ACC112 (cell line): ENCODE measurements at regions not wholly inside any gene's neighbourhood (a gene's known extent, or its start where the extent isn't known, plus 50 kb on each side); places are given as distances from the start of the nearest gene placed in this dataset.
"Not testable (repeated sequence)": the region's sequence is repeated elsewhere in the genome, so short reads cannot be mapped to it uniquely, and the experiment has no call there.

Source experiments
- H2AFZ ChIP-seq: fragments of 200-600 bp; sonication (generic); one replicate; pipeline ENCODE4 v1.6.0; 2017; ENCODE audit warnings: antibody characterized with exemption, low read length; ENCODE audit not compliant: unreplicated experiment
- H3K27ac ChIP-seq: fragments of 200-600 bp; sonication (generic); 2 replicates; pipeline ENCODE4 v1.5.1; 2014; ENCODE audit warnings: low read depth, mild to moderate bottlenecking, antibody characterized with exemption, low read length, moderate library complexity
- H3K27me3 ChIP-seq: fragments of 200-600 bp; sonication (generic); 2 replicates; pipeline ENCODE4 v1.6.1; 2014; ENCODE audit warnings: mild to moderate bottlenecking, antibody characterized with exemption, low read length, moderate library complexity, mixed read lengths; ENCODE audit not compliant: insufficient read depth
- H3K36me3 ChIP-seq: fragments of 200-600 bp; sonication (generic); 2 replicates; pipeline ENCODE4 v1.6.1; 2016; ENCODE audit warnings: mild to moderate bottlenecking, antibody characterized with exemption, low read length, moderate library complexity, mixed read lengths; ENCODE audit not compliant: insufficient read depth
- H3K4me1 ChIP-seq: fragments of 200-600 bp; sonication (generic); one replicate; pipeline ENCODE4 v1.6.1; 2016; ENCODE audit warnings: low read length, mixed read lengths; ENCODE audit not compliant: insufficient read depth, unreplicated experiment, control insufficient read depth
- H3K4me3 ChIP-seq: fragments of 200-600 bp; sonication (generic); 2 replicates; pipeline ENCODE4 v1.5.1; 2014; ENCODE audit warnings: mild to moderate bottlenecking, low read depth, low read length
- H3K79me2 ChIP-seq: fragments of 200-600 bp; sonication (generic); one replicate; pipeline ENCODE4 v1.6.0; 2016; ENCODE audit warnings: low read length; ENCODE audit not compliant: control insufficient read depth, unreplicated experiment, insufficient read depth

- H3K79me2 ChIP-seq, H2AFZ ChIP-seq, H3K27me3 ChIP-seq: not testable (repeated sequence)
Measured at GRCh38 chr1:149664624-149665023, 81.0 kb downstream of the PPIAL4C start.

DNA sequence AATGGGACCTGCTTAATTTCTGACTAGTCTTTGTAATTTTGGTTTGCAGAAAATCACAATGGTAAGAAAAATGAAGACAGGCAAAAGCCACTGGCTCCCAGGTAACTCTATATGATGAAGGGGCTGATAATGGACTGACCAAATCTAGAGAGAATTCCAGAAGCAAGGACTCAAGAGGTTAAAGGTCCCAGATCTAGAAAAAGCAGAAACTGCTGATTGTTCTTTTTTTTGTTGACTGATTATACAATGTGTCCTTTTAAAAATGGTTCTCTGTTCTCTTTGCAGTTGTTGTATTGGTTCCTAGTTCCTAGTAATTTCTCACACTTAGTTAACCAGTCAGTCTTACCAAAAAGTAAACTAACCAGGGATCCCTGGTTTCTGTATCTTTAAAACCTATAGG, 81.4 kb downstream of the PPIAL4C start:
- H3K4me1 ChIP-seq, H2AFZ ChIP-seq, H3K27me3 ChIP-seq, H3K4me3 ChIP-seq, H3K27ac ChIP-seq, H3K79me2 ChIP-seq, H3K36me3 ChIP-seq: not testable (repeated sequence)

More at GRCh38 chr1:149664624-149665023, 81.0 kb downstream of the PPIAL4C start:
- H3K36me3 ChIP-seq, H3K4me3 ChIP-seq, H3K27ac ChIP-seq, H3K4me1 ChIP-seq: not testable (repeated sequence)

- not testable (repeated sequence) for H3K27me3 ChIP-seq, H2AFZ ChIP-seq, H3K79me2 ChIP-seq, H3K4me3 ChIP-seq, H3K36me3 ChIP-seq, H3K27ac ChIP-seq, H3K4me1 ChIP-seq
Measured at GRCh38 chr1:149665528-149665927, 81.9 kb downstream of the PPIAL4C start.

DNA sequence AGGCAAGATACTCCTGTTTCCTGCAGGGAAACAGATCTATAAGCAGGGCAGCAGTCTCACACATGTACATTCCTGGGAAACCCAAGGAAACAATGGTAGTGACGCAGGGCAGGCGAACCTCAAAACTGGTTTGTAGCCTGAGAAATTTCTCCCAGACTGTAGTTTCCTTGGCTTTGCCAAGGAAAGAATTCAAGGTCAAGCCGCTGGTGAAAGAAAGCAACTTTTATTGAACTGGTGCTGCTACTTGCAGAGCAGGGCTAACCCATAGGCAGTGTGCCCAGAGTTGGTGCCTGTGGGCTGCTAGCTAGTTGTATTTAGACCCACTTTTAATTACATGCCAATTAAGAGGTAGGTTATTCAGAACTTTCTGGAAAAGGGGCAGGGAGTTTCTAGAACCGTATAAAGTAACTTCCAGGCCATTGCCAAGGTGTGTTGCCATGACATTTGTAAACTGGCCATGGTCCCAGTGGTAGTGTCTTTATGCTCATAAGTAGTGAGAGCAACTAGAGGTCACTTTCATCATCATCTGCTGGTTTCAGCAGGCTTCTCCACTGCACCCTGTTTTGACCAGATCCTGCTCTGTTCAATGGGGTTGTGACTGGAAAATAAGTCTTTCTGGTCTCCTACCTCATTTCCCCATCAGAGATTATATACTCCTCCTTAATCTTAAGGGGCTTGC, 89.7 kb downstream of the PPIAL4C start:
- H3K79me2 ChIP-seq, H2AFZ ChIP-seq, H3K4me1 ChIP-seq, H3K27me3 ChIP-seq, H3K4me3 ChIP-seq, H3K36me3 ChIP-seq, H3K27ac ChIP-seq: not testable (repeated sequence)

- H3K4me1 ChIP-seq, H3K36me3 ChIP-seq, H2AFZ ChIP-seq, H3K27ac ChIP-seq, H3K4me3 ChIP-seq, H3K27me3 ChIP-seq, H3K79me2 ChIP-seq: not testable (repeated sequence)
Measured at GRCh38 chr1:149674921-149675320, 91.3 kb downstream of the PPIAL4C start.

DNA sequence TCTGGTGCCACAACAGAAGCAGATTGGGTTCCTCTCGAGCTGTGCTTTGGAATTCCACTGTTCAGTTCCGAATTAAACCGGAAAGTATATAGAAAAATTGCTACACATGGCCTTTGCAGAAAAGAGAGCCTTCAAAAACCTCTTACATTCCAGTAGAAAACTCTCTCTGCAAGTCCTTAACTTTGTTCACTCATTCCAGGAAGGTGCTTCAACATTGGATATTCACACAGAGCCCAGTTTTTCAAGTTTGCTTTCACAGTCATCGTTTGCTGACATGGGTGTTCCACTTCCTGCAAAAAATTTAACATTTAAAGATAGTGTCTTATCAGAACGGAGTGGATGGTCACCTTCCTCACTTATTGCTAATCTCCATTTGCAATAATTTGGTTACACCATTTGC, 93.7 kb downstream of the PPIAL4C start:
- not testable (repeated sequence) for H3K79me2 ChIP-seq, H3K4me3 ChIP-seq, H3K27me3 ChIP-seq, H3K36me3 ChIP-seq, H3K4me1 ChIP-seq, H3K27ac ChIP-seq, H2AFZ ChIP-seq

DNA sequence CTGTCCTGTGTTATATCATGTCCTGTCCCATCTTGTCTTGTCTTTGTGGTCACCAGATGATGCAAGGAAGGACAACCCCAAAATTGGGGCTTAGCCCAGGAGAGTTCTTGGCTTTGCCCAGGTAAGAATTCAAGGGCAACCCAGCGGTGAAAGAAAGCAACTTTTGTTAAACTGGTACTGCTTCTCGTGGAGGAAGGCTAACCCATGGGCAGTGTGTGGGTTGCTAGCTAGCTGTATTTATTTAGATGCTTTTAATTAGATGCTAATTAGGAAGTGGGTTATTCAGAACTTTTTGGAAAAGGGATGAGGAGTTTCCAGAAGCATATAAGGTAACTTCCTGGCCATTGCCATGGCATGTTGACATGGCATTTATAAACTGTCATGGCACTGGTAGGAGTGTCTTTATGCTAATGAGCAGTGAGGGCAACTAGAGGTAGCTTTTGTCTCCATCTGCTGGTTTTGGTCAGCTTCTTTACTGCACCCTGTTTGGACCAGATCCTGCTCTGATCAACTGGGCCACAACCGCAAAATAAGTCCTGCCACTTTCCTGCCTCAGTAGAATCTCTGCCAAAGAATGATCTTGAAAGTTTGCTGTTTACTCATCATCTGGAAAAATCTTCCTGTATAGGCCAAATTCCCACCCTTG, 95.8 kb upstream of the FCGR1A start:
- H3K27me3 ChIP-seq, H3K4me3 ChIP-seq, H3K79me2 ChIP-seq, H3K4me1 ChIP-seq, H2AFZ ChIP-seq, H3K36me3 ChIP-seq, H3K27ac ChIP-seq: not testable (repeated sequence)

GRCh38 chr1:149691399-149691798, 91.1 kb upstream of the FCGR1A start:
- H3K4me1 ChIP-seq, H3K36me3 ChIP-seq: not testable (repeated sequence)

DNA sequence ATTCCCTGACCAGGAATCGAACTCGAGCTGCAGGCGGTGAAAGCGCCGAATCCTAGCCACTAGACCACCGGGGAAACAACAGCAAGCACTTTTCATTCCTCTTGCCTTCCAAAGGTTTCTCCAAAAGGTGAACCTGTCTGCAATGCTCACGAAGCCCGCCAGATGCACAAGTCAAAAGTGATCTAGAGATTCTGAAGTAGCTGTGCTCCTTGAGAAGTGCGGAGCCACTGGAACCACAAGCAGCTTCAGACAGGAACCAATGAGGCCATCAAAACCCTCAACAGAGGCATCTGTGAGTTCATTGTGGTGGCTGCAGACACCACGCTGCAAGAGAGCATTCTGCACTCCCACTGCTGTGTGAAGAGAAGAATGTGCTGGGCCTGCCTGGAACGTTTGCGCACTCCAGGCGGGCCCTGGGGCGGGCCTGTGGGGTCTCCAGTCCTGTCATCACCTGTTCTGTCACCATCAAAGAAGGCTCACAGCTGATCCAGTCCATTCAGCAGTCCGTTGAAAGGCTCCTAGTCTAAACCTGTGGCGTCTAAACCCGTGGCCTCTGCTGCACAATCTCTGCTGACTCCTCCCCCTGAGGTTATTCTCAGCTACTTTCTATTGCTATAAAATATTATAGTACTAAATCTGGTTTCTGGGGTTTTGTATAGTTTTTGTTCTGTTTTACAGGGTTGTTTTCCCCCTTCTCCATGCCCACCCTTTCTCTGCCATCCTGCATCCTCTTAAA, 89.5 kb upstream of the FCGR1A start:
- not testable (repeated sequence) for H3K27me3 ChIP-seq, H3K4me3 ChIP-seq, H3K79me2 ChIP-seq, H3K36me3 ChIP-seq, H3K4me1 ChIP-seq, H2AFZ ChIP-seq, H3K27ac ChIP-seq

More at GRCh38 chr1:149691399-149691798, 91.1 kb upstream of the FCGR1A start:
- H3K27me3 ChIP-seq, H3K79me2 ChIP-seq, H2AFZ ChIP-seq, H3K4me3 ChIP-seq, H3K27ac ChIP-seq: not testable (repeated sequence)

GRCh38 chr1:149695066-149695465, 87.4 kb upstream of the FCGR1A start:
- H3K27ac ChIP-seq, H3K27me3 ChIP-seq, H3K4me3 ChIP-seq, H3K4me1 ChIP-seq, H3K36me3 ChIP-seq, H3K79me2 ChIP-seq, H2AFZ ChIP-seq: not testable (repeated sequence)

DNA sequence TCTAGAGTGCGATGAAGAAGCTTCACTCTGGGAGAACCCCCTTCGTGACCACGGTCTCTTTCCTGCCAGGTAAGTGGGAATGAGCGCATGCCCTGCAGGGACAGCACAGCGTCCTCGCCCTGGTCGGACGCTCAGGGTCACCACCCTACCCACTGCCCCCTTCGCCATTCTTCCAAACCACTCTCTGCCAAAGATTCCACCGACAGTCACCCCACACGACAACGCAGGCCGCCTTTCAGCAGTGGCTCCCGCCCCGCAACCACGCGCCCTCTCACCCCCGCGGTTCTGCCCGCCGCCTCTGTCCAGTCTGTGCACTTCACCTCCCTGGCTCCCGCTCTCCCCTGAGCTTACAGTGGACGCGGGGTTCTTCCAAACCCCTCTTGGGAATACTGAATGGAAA, 82.3 kb upstream of the FCGR1A start:
- not testable (repeated sequence) for H2AFZ ChIP-seq, H3K4me3 ChIP-seq, H3K27ac ChIP-seq, H3K36me3 ChIP-seq, H3K79me2 ChIP-seq, H3K4me1 ChIP-seq, H3K27me3 ChIP-seq
